HCT116 (cell line): ENCODE measurements at regions not wholly inside any gene's neighbourhood (a gene's known extent, or its start where the extent isn't known, plus 50 kb on each side); places are given as distances from the start of the nearest gene placed in this dataset.

Experiments used
- ATAC-seq: fragments of 200-7000 bp; cut with Tn5 transposase; 2 replicates; pipeline ENCODE4 v1.9.1; 2020; ENCODE audit warnings: mild to moderate bottlenecking, moderate library complexity
- BruUV-seq: library from RNA; stranded (reverse); fragments of 400-500 nt; replicated peaks from 2 replicates; lab custom pipeline; 2021; lab: Mats Ljungman, UMichigan
- CTCF ChIA-PET: fragments of 300-600 bp; sonication (Branson Sonifier 250); formaldehyde crosslinking; loops from one replicate; lab custom pipeline; 2021; ENCODE audit warnings: antibody characterized with exemption; lab: Charles Lee
- POLR2A ChIA-PET: fragments of 300-600, 350-600 bp; sonication (Branson Sonifier 250); formaldehyde crosslinking; loops from one replicate; lab custom pipeline; 2021; ENCODE audit warnings: antibody characterized with exemption; lab: Charles Lee
- RAD21 ChIA-PET, 2 experiments: fragments of 300-600 bp; sonication (Branson Sonifier 250); formaldehyde crosslinking; loops; one replicate each; lab custom pipeline; 2023; ENCODE audit warnings: low total read pairs in 2 of 2; ENCODE audit not compliant: uncharacterized antibody in 2 of 2, unreplicated experiment in 2 of 2, low non-redundant PET in 1 of 2; lab: Charles Lee
- DNase-seq: peaks from one replicate; pipeline ENCODE4 v3.0.0-alpha.2; 2010; ENCODE audit warnings: low read depth, low spot score
- H2AFZ ChIP-seq: fragments of 200-600 bp; shearing (Covaris generic), sonication (generic); 2 replicates; pipeline ENCODE4 v1.6.1; 2017; ENCODE audit warnings: low read depth, mixed run types, mixed read lengths, antibody characterized with exemption, low read length; ENCODE audit not compliant: poor library complexity, severe bottlenecking
- H3K27ac ChIP-seq: 2 replicates; pipeline ENCODE4 v1.5.1; 2012; ENCODE audit warnings: low read depth, low read length
- H3K27me3 ChIP-seq: fragments of 200-600 bp; sonication (generic); 2 replicates; pipeline ENCODE4 v1.6.1; 2016; ENCODE audit warnings: mixed run types, low read length, mixed read lengths; ENCODE audit not compliant: insufficient read depth
- H3K36me3 ChIP-seq, 2 experiments: fragments of 200-500 bp in 1 of 2; fragments of 200-600 bp in 1 of 2; sonication (Bioruptor generic) in 1 of 2; sonication (generic) in 1 of 2; 2 replicates each; pipeline versions ENCODE4 v1.5.1 to v1.6.1; 2014 to 2016; ENCODE audit warnings: low read length in 2 of 2, inconsistent platforms in 1 of 2, mixed read lengths in 1 of 2, mixed run types in 1 of 2; ENCODE audit not compliant: insufficient read depth in 2 of 2, control insufficient read depth in 1 of 2
- H3K4me1 ChIP-seq, 2 experiments: fragments of 200-600 bp in 1 of 2; sonication (generic) in 1 of 2; 2 replicates each; pipeline versions ENCODE4 v1.5.1 to v1.6.1; 2012 to 2017; ENCODE audit warnings: low read length in 2 of 2, inconsistent platforms in 1 of 2, mild to moderate bottlenecking in 1 of 2, mixed read lengths in 1 of 2, mixed run types in 1 of 2, moderate library complexity in 1 of 2; ENCODE audit not compliant: insufficient read depth in 2 of 2, control insufficient read depth in 1 of 2
- H3K4me2 ChIP-seq: fragments of 200-600 bp; sonication (generic); 2 replicates; pipeline ENCODE4 v1.6.1; 2017; ENCODE audit warnings: mixed run types, low read length, mixed read lengths
- H3K4me3 ChIP-seq, 2 experiments: fragments of 200-600 bp in 1 of 2; sonication (generic) in 1 of 2; replicated peaks in 1 of 2; 2 replicates each; pipeline ENCODE4 v1.5.1; 2011 to 2016; ENCODE audit warnings: low read length in 2 of 2, control low read depth in 1 of 2, low read depth in 1 of 2, mild to moderate bottlenecking in 1 of 2, mixed read lengths in 1 of 2, mixed run types in 1 of 2
- H3K79me2 ChIP-seq: fragments of 200-600 bp; sonication (generic); 2 replicates; pipeline ENCODE4 v1.6.1; 2017; ENCODE audit warnings: mild to moderate bottlenecking, mixed run types, low read length, moderate library complexity, mixed read lengths; ENCODE audit not compliant: insufficient read depth
- H3K9ac ChIP-seq: fragments of 200-600 bp; sonication (generic); 2 replicates; pipeline ENCODE4 v1.6.1; 2016; ENCODE audit warnings: low read length, mixed read lengths
- H3K9me2 ChIP-seq: fragments of 200-600 bp; sonication (generic), shearing (Covaris generic); 2 replicates; pipeline ENCODE4 v1.6.1; 2017; ENCODE audit warnings: mixed run types, mild to moderate bottlenecking, moderate library complexity; ENCODE audit not compliant: insufficient read depth
- H3K9me3 ChIP-seq, 2 experiments: fragments of 200-500 bp in 1 of 2; fragments of 200-600 bp in 1 of 2; sonication (Bioruptor generic) in 1 of 2; sonication (generic) in 1 of 2; 2 replicates each; pipeline ENCODE4 v1.6.1; 2014 to 2017; ENCODE audit warnings: low read length in 2 of 2, mixed read lengths in 2 of 2, inconsistent platforms in 1 of 2, low read depth in 1 of 2, mild to moderate bottlenecking in 1 of 2, mixed run types in 1 of 2, moderate library complexity in 1 of 2; ENCODE audit not compliant: control insufficient read depth in 1 of 2, insufficient read depth in 1 of 2
- H4K20me1 ChIP-seq: fragments of 200-600 bp; sonication (generic), shearing (Covaris generic); 2 replicates; pipeline ENCODE4 v1.6.1; 2017; ENCODE audit warnings: mixed run types, mild to moderate bottlenecking, moderate library complexity; ENCODE audit not compliant: insufficient read depth
- CBX3 ChIP-seq: IDR thresholded peaks from 2 replicates; pipeline ENCODE4 v1.6.1; 2012; ENCODE audit warnings: low read depth
- CEBPB ChIP-seq: IDR thresholded peaks from 2 replicates; pipeline ENCODE4 v1.6.1; 2012; ENCODE audit warnings: low read depth
- EZH2phosphoT487 ChIP-seq: fragments of 200-600 bp; IDR thresholded peaks from 2 replicates; pipeline ENCODE4 v1.6.1; 2018; ENCODE audit warnings: antibody characterized with exemption, borderline replicate concordance
- JUND ChIP-seq: IDR thresholded peaks from 2 replicates; pipeline ENCODE4 v1.6.1; 2012
- RAD21 ChIP-seq: IDR thresholded peaks from 2 replicates; pipeline ENCODE4 v1.6.1; 2012; ENCODE audit warnings: low read depth, mild to moderate bottlenecking
- SP1 ChIP-seq: IDR thresholded peaks from 2 replicates; pipeline ENCODE4 v1.6.1; 2012; ENCODE audit warnings: low read depth
- SRF ChIP-seq: IDR thresholded peaks from 2 replicates; pipeline ENCODE4 v1.6.1; 2012; ENCODE audit warnings: low read depth
- TCF7L2 ChIP-seq: IDR thresholded peaks from 2 replicates; pipeline ENCODE4 v1.7.0; 2011; ENCODE audit warnings: borderline replicate concordance, inconsistent platforms; ENCODE audit not compliant: insufficient read depth, insufficient read length; ENCODE audit errors: extremely low read depth
- ZNF274 ChIP-seq: fragments of 200-500 bp; sonication (Bioruptor generic); IDR thresholded peaks from 2 replicates; pipeline ENCODE4 v1.6.1; 2014; ENCODE audit warnings: mild to moderate bottlenecking, low read depth, low read length, inconsistent platforms
- intact Hi-C: fragments of 100-400 bp; cut with micrococcal nuclease; formaldehyde crosslinking; loops from 2 replicates; pipeline ENCODE4 v1.10.0; 2022
- TF ChIP-seq, protein P1 (sequence below), 3 experiments: fragments of 200-600 bp in 1 of 3; sonication (generic) in 1 of 3; IDR thresholded peaks in 2 of 3; conservative IDR thresholded peaks in 1 of 3; 2 replicates each; pipeline ENCODE4 v1.5.1; 2012 to 2017; ENCODE audit warnings: low read depth in 2 of 3, low read length in 2 of 3, antibody characterized with exemption in 1 of 3, borderline replicate concordance in 1 of 3, control low read depth in 1 of 3, mild to moderate bottlenecking in 1 of 3, mixed read lengths in 1 of 3, mixed run types in 1 of 3, moderate library complexity in 1 of 3; ENCODE audit not compliant: insufficient read depth in 1 of 3

DNA sequence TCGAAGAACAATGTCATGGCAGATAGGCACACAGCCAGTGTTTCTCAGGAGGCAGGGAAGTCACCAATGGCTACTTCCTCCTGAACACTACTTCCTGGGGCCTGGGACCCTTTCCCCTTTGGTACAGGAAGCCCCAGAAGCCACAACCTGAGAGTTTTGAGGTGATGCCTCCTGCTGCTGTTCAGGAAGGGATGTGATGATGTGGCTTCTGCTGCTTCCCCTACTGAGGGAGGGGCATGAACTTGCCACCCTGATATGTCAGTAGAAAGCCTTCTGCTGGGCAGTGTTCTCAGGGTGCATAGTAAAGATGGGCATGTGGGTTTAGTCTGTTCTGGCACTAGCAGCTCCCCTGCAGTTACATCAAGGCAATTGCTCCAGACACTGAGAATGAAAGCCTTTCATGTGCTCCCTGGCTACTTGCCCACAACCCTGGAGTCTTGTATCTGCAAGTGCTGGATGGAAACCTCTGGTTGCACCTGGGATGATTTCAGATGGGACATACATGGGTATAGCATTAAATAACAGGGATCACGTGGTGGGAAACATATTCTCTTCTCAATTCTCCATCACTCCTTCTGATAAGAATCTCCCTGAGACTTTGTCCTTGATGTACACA lies 69.3 kb downstream of the ADRA2A start (continued):
- TF ChIP-seq, protein P1, sequence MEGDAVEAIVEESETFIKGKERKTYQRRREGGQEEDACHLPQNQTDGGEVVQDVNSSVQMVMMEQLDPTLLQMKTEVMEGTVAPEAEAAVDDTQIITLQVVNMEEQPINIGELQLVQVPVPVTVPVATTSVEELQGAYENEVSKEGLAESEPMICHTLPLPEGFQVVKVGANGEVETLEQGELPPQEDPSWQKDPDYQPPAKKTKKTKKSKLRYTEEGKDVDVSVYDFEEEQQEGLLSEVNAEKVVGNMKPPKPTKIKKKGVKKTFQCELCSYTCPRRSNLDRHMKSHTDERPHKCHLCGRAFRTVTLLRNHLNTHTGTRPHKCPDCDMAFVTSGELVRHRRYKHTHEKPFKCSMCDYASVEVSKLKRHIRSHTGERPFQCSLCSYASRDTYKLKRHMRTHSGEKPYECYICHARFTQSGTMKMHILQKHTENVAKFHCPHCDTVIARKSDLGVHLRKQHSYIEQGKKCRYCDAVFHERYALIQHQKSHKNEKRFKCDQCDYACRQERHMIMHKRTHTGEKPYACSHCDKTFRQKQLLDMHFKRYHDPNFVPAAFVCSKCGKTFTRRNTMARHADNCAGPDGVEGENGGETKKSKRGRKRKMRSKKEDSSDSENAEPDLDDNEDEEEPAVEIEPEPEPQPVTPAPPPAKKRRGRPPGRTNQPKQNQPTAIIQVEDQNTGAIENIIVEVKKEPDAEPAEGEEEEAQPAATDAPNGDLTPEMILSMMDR (IDR thresholded peaks at IDR 0.05 in 2 of 3, conservative IDR thresholded peaks at IDR 0.05 in 1 of 3; ENCODE audit: borderline replicate concordance in 1 of 3, insufficient read depth in 1 of 3, low read depth in 2 of 3, low read length in 2 of 3) = no peak
- no peak for TF ChIP-seq CEBPB
- no peak for TF ChIP-seq TCF7L2
- TF ChIP-seq SP1 = no peak
- no peak for TF ChIP-seq EZH2phosphoT487
- TF ChIP-seq CBX3 = no peak

DNA sequence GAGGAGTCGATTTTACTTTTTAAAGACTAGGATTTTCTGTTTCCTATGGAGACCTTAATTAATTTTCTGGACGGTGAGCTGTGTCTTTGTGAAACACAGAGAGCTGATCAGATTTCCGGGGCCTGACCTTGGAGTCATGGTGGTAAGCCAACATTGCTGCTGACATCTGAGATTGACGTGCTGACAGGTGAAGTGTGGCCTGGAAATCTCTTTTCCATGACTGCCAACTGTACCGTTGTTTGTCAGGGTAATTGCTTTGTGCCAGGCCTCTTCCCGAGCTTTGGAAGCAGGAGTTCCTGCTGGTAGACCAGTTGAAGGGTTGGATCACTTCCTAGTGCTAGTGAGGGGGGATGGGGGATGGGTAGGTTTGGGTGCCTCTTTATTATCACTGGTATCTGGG lies 71.2 kb downstream of the ADRA2A start:
- POLR2A ChIA-PET = no interaction called here
- TF ChIP-seq TCF7L2 (no peak), SP1 (no peak), JUND (no peak), RAD21 (no peak), SRF (no peak), ZNF274 (no peak)
- TF ChIP-seq, protein P1 (IDR thresholded peaks at IDR 0.05 in 2 of 3, conservative IDR thresholded peaks at IDR 0.05 in 1 of 3; ENCODE audit: borderline replicate concordance in 1 of 3, insufficient read depth in 1 of 3, low read depth in 2 of 3, low read length in 2 of 3) = no peak
- no peaks in the 10 kb centered on the region for H3K9me2 ChIP-seq
- H3K36me3 ChIP-seq = no peaks in the 10 kb centered on the region
- no peak overlapping the region for H3K9ac ChIP-seq
- no peak overlapping the region for H3K4me2 ChIP-seq
- ATAC-seq = no peak
- H2AFZ ChIP-seq = no peak overlapping the region
- no peaks in the 10 kb centered on the region for H4K20me1 ChIP-seq
- no peak overlapping the region for H3K27ac ChIP-seq
- RAD21 ChIA-PET = no interaction called here
- no peaks in the 10 kb centered on the region for H3K79me2 ChIP-seq
- DNase-seq = no peak
- no TSS peak for BruUV-seq
- H3K4me3 ChIP-seq = no peak overlapping the region
- no peaks in the 10 kb centered on the region for H3K4me1 ChIP-seq
- intact Hi-C loops = no loop called here
- CTCF ChIA-PET = no interaction called here
- H3K9me3 ChIP-seq = no peaks in the 10 kb centered on the region
- H3K27me3 ChIP-seq = peaks cover 89% of the 10 kb centered on the region
